ENCODE measurements at regions not wholly inside any gene's neighbourhood (a gene's known extent, or its start where the extent isn't known, plus 50 kb on each side); places are given as distances from the start of the nearest gene placed in this dataset.

GRCh38 chr5:54874337-54875021 is 110.9 kb downstream of the ESM1 start:
- intact Hi-C loops (cut with micrococcal nuclease) = no loop called here

GRCh38 chr5:54873691-54874090 is 111.7 kb downstream of the ESM1 start:
- H3K27me3 Mint-ChIP-seq = peaks cover 33% of the 10 kb centered on the region
- CTCF ChIA-PET = interaction anchor here (0.7 to 2.2 kb wide), 7 partner anchors 22 to 357 kb away, joined by 3 to 8 read pairs (median 4); partner anchors contain the start of gene SNX18

More at GRCh38 chr5:54874337-54875021, 110.9 kb downstream of the ESM1 start:
- ATAC-seq = no peak
- H3K36me3 Mint-ChIP-seq (ENCODE audit: low read depth) = no peaks in the 10 kb centered on the region
- ChIA-PET CTCF (interaction anchor here (0.8 to 2.2 kb wide), 6 partner anchors 30 to 358 kb away, joined by 3 to 8 read pairs (median 4); partner anchors contain the start of gene SNX18), POLR2A (no interaction called here)
- peaks cover 33% of the 10 kb centered on the region for H3K27me3 Mint-ChIP-seq
- H3K27ac Mint-ChIP-seq = no peak overlapping the region
- H3K9me3 Mint-ChIP-seq = no peaks in the 10 kb centered on the region
- no peak for DNase-seq
- no peak for TF ChIP-seq CTCF (IDR thresholded peaks at IDR 0.05)
- H3K4me3 Mint-ChIP-seq = no peak overlapping the region
- peaks cover 3% of the 10 kb centered on the region for H3K4me1 Mint-ChIP-seq (ENCODE audit: low read depth)

GRCh38 chr5:54872810-54873209 is 112.6 kb downstream of the ESM1 start:
- Mint-ChIP-seq H3K27me3 (peaks cover 33% of the 10 kb centered on the region), H3K27ac (no peak overlapping the region)

More at GRCh38 chr5:54873691-54874090, 111.7 kb downstream of the ESM1 start:
- no peaks in the 10 kb centered on the region for H3K9me3 Mint-ChIP-seq
- intact Hi-C loops (cut with micrococcal nuclease) = no loop called here
- H3K27ac Mint-ChIP-seq = no peak overlapping the region
- H3K4me3 Mint-ChIP-seq = no peak overlapping the region
- no peak for TF ChIP-seq CTCF (IDR thresholded peaks at IDR 0.05)
- H3K36me3 Mint-ChIP-seq (ENCODE audit: low read depth) = no peaks in the 10 kb centered on the region
- POLR2A ChIA-PET = interaction anchor here (0.6 kb wide), 1 partner anchor 336 kb away, joined by 6 read pairs; no protein-coding TSS in a partner anchor
- DNase-seq = no peak
- ATAC-seq = no peak
- peaks cover 10% of the 10 kb centered on the region for H3K4me1 Mint-ChIP-seq (ENCODE audit: low read depth)

GRCh38 chr5:54870271-54870670 is 115.1 kb downstream of the ESM1 start:
- ChIA-PET POLR2A (no interaction called here), CTCF (interaction anchor here (0.8 to 1.8 kb wide), 4 partner anchors 25 to 354 kb away, joined by 3 to 8 read pairs (median 4); partner anchors contain the start of gene GPX8)
- TF ChIP-seq CTCF (IDR thresholded peaks at IDR 0.05) = no peak
- ATAC-seq (no peak), DNase-seq (no peak)
- Mint-ChIP-seq H3K36me3 (ENCODE audit: low read depth) (no peaks in the 10 kb centered on the region), H3K27me3 (peaks cover 28% of the 10 kb centered on the region), H3K4me1 (ENCODE audit: low read depth) (peaks cover 27% of the 10 kb centered on the region), H3K9me3 (no peaks in the 10 kb centered on the region), H3K27ac (no peak overlapping the region), H3K4me3 (no peak overlapping the region)
- intact Hi-C loops (cut with micrococcal nuclease) = no loop called here

More at GRCh38 chr5:54872810-54873209, 112.6 kb downstream of the ESM1 start:
- no peaks in the 10 kb centered on the region for H3K9me3 Mint-ChIP-seq
- no peaks in the 10 kb centered on the region for H3K36me3 Mint-ChIP-seq (ENCODE audit: low read depth)
- ATAC-seq (no peak), DNase-seq (no peak)
- peaks cover 18% of the 10 kb centered on the region for H3K4me1 Mint-ChIP-seq (ENCODE audit: low read depth)
- no peak overlapping the region for H3K4me3 Mint-ChIP-seq
- intact Hi-C loops (cut with micrococcal nuclease) = no loop called here
- ChIA-PET CTCF (interaction anchor here (0.7 to 2.2 kb wide), 6 partner anchors 22 to 356 kb away, joined by 3 to 8 read pairs (median 4); partner anchors contain the start of genes GPX8 and SNX18), POLR2A (interaction anchor here (0.6 to 1.1 kb wide), 2 partner anchors 8 to 335 kb away, joined by 3 to 6 read pairs; no protein-coding TSS in a partner anchor)
- no peak for TF ChIP-seq CTCF (IDR thresholded peaks at IDR 0.05)

- no peaks in the 10 kb centered on the region for H3K9me3 Mint-ChIP-seq
- H3K4me1 Mint-ChIP-seq (ENCODE audit: low read depth) = peaks cover 27% of the 10 kb centered on the region
- intact Hi-C loops (cut with micrococcal nuclease) = loop anchor here (5.0 kb wide), 2 partner anchors 33 to 347 kb away; no protein-coding TSS in a partner anchor
- DNase-seq (no peak), ATAC-seq (no peak)
- no peak overlapping the region for H3K4me3 Mint-ChIP-seq
- H3K27ac Mint-ChIP-seq = no peak overlapping the region
- TF ChIP-seq CTCF (IDR thresholded peaks at IDR 0.05) = no peak
- ChIA-PET CTCF (interaction anchor here (0.8 to 1.8 kb wide), 4 partner anchors 24 to 353 kb away, joined by 3 to 8 read pairs (median 4); partner anchors contain the start of gene GPX8), POLR2A (no interaction called here)
- H3K27me3 Mint-ChIP-seq = peaks cover 26% of the 10 kb centered on the region
- H3K36me3 Mint-ChIP-seq (ENCODE audit: low read depth) = no peaks in the 10 kb centered on the region
Measured at GRCh38 chr5:54869691-54870090, 115.7 kb downstream of the ESM1 start.

Data from activated CD8-positive, alpha-beta T cell treated with anti-CD3 and anti-CD28 coated beads for 36 hours (primary cell).